Fibroblast of pulmonary artery (primary cell): ENCODE measurements at regions not wholly inside any gene's neighbourhood (a gene's known extent, or its start where the extent isn't known, plus 50 kb on each side); places are given as distances from the start of the nearest gene placed in this dataset.

ENCODE experiments used
- DNase-seq: peaks from one replicate; pipeline ENCODE4 v3.0.0-alpha.2; 2010; ENCODE audit warnings: low read depth
- H3K4me3 ChIP-seq: replicated peaks from 2 replicates; pipeline ENCODE4 v1.5.1; 2011; ENCODE audit warnings: low read depth, mild to moderate bottlenecking, control low read depth, low read length, moderate library complexity
- TF ChIP-seq, protein P1 (sequence below): IDR thresholded peaks from 2 replicates; pipeline ENCODE4 v1.5.1; 2011; ENCODE audit warnings: mild to moderate bottlenecking, control low read depth, low read length, inconsistent platforms; ENCODE audit errors: missing control alignments

- TF ChIP-seq, protein P1, sequence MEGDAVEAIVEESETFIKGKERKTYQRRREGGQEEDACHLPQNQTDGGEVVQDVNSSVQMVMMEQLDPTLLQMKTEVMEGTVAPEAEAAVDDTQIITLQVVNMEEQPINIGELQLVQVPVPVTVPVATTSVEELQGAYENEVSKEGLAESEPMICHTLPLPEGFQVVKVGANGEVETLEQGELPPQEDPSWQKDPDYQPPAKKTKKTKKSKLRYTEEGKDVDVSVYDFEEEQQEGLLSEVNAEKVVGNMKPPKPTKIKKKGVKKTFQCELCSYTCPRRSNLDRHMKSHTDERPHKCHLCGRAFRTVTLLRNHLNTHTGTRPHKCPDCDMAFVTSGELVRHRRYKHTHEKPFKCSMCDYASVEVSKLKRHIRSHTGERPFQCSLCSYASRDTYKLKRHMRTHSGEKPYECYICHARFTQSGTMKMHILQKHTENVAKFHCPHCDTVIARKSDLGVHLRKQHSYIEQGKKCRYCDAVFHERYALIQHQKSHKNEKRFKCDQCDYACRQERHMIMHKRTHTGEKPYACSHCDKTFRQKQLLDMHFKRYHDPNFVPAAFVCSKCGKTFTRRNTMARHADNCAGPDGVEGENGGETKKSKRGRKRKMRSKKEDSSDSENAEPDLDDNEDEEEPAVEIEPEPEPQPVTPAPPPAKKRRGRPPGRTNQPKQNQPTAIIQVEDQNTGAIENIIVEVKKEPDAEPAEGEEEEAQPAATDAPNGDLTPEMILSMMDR = no peak
- DNase-seq = no peak
- no peak overlapping the region for H3K4me3 ChIP-seq
These were observed 103.2 kb upstream of the VANGL1 start for GRCh38 chr1:115538579-115538978.

GRCh38 chr1:115537415-115537814 is 104.4 kb upstream of the VANGL1 start:
- TF ChIP-seq, protein P1 = no peak
- no peak for DNase-seq
- H3K4me3 ChIP-seq = no peak overlapping the region

GRCh38 chr1:115536279-115536816 is 105.4 kb upstream of the VANGL1 start:
- no peak for DNase-seq
- TF ChIP-seq, protein P1 = no peak
- no peak overlapping the region for H3K4me3 ChIP-seq

GRCh38 chr1:115534106-115534505 is 107.7 kb upstream of the VANGL1 start:
- TF ChIP-seq, protein P1 = no peak
- H3K4me3 ChIP-seq = no peak overlapping the region
- no peak for DNase-seq

GRCh38 chr1:115531631-115532264 is 110.0 kb upstream of the VANGL1 start:
- TF ChIP-seq, protein P1 = no peak
- DNase-seq = no peak
- no peak overlapping the region for H3K4me3 ChIP-seq

DNA sequence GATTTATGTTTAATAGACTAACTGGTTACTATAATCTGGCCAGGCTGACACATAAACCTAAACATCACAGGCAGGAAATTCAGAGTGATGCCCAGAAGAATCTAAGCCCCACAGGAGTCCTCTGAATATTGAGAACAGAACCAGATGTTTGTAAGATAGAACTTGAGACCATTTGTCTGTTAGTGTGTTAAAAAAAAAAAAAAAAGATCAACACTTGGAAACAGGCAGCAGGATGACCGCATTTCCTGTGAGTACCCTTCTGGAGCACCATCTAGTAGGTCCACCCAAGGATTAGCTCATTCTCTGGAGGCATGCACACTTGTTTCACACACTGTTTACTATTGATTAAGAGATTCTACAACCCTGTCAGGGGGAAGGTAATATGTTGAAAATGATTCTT is 111.4 kb upstream of the VANGL1 start:
- DNase-seq = peak; percentile 35
- TF ChIP-seq, protein P1 = no peak
- no peak overlapping the region for H3K4me3 ChIP-seq
